Endothelial cell of hepatic sinusoid (primary cell): ENCODE measurements at regions not wholly inside any gene's neighbourhood (a gene's known extent, or its start where the extent isn't known, plus 50 kb on each side); places are given as distances from the start of the nearest gene placed in this dataset.
"Not testable (repeated sequence)": the region's sequence is repeated elsewhere in the genome, so short reads cannot be mapped to it uniquely, and the experiment has no call there.

Source experiments
- in situ Hi-C: cut with HindIII; loops from 2 replicates; pipeline ENCODE4 v1.10.0; 2017; ENCODE audit warnings: low sequenced_read_pairs

DNA sequence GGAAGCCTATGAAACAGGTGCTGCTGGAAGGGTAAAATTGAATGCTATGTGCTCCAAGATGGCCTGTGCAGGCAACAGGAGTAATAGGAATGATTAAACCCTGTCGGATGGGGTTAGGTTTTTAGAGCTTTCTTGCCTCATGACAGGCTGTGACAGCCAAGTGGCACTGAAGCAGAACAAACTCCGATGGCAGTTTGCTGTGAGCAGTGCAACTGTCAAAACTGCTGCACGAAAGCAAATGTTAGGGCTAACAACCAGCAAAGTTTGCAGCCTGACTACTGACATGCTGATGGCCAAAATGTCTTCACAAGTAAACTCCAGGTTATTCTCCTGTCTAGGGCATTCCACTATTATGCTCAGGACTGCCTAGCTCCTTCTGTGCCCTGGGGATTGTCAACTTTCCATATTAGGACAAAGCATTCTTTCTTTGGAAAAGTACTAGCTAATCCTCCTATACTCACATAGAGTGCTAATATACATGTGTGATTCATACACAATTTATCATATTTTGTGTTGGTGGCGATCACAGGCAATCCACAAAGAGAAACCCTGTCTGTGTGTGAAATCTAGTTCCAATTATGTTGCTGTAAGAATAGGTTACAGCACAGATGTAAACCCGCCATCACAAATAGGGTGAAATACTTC lies 486.6 kb upstream of the TENM3 start:
- in situ Hi-C loops, result no loop called here

DNA sequence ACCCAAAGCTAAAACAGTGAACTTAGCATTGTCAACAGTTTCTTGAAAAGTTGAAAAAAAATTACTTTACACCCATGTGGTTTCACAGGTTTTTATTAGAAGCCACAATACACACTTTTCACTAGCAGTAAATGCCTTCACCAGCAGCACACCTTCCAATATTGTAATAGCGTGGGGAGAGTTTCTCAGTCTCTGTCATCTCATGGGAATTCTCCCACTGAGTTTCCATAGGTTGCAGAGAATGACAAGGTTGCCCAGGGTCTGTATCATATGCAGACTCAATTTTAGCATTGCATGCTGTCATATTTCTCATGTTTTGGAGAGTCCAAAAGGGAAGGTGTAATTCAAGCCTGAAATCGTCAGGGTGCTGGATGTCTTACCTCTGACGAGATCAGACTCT lies 486.1 kb upstream of the TENM3 start:
- in situ Hi-C loops, result no loop called here

DNA sequence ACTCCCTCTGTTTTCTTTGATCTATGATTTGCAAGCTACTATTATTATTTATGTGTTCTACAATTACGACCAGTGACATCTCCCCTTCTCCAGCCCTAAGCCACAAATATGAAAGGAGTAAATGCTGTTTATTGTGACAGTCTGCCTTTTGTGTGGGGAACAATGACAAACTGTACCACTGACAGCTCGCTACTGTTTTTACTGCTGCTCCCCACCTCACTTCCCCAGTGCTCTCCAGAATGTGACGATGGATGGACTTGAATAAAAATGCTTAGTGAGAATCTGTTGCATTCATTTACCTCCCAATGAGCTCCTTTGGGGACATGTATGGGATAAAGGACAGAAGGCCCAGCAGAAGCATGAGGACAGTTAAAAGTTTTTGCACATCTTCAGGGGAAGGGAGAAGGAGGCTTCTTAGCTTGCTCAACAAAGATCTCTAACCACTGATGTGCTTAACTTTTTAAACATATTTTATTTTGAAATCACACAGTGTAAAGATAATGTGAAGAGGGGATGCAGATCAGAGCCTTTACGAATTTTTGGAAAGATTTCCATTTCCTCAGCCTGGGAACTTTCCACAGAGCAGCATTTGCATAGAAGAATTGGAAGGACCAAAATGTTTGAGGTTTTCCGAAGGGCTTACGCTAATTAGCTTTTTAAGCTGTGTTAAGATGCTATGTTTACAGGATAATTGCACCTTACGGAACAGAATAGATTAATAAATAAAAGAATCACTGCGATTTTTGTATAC lies 485.1 kb upstream of the TENM3 start:
- in situ Hi-C loops, result no loop called here

DNA sequence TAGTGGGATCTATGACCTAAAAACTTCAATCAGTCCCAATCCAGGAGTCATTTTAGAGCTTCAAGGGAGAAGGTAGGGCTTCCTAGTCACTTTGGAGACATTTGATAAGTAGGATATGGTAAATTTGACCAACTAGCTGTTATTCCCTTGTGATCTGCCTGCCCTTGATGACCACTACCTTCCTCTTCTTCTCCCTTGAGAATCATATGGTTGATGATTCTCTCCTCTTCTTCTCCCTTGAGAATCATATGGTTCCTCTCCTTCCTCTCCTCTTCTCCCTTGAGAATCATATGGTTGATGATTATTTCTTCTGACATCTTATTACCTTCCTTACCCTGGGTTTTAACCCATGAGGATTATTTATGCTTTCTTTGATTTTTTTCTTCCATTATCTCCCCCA lies 482.6 kb upstream of the TENM3 start:
- in situ Hi-C loops, result no loop called here

DNA sequence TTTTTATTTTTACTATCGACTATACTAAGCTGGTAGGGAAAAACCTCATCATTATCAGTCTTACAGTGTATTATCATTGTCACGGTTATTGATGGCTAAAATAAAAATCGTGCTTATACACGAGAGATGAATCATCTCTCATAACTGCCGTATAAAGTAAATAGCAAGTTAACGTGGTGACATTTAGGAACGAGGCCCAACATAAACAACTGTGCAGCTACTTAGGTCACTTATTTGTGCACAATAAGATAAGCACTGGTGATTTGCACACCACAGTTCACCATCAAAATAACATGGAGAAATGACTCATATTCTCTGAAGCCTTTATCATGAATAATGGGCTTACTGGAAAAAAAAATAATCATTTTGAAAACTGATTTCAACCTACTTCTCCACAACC lies 482.0 kb upstream of the TENM3 start:
- in situ Hi-C loops, result no loop called here

DNA sequence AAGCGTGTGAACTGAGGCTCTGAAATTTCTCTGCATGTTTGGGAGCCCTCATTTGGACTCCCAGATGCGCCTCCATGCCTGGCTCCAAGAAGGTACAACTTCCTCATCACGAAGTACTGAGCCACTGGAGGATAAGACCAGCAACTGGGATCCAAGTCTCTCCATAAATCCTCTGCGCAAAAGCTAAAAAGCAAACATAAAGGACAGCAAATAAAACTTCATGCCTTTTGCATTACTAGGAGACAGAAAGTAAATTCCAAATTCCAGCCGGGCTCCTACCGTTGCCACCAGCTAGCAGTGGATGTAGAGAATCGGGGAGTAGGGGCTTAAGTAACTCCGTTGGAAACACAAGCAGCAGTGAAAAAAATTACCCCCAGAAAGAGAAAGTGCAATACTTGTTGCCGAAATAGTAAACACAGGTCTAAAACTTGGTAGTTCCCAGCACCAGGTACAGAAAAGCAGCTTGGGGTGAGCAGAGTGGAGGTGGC lies 477.1 kb upstream of the TENM3 start:
- in situ Hi-C loops, result no loop called here

DNA sequence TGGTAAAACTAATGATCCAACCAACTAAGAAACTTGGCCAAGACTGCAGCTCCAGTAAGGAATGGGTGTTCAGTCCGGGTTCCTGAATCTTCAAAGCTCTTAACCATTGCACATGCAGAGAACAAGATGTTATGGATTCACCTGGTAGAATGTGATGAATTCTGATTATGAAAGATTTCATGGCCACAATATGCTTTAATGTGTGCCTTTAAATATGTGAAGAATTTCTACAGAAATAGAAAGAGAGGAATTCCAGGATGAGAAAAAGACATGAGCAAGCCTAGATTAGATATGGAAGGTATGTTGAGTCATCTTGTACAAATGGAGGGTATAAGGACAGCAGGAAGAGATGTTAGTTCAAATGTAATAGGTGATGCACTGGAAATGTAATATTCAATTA lies 472.2 kb upstream of the TENM3 start:
- in situ Hi-C loops, result loop anchor here (5.0 kb wide), 1 partner anchor 76 kb away; no protein-coding TSS in a partner anchor

DNA sequence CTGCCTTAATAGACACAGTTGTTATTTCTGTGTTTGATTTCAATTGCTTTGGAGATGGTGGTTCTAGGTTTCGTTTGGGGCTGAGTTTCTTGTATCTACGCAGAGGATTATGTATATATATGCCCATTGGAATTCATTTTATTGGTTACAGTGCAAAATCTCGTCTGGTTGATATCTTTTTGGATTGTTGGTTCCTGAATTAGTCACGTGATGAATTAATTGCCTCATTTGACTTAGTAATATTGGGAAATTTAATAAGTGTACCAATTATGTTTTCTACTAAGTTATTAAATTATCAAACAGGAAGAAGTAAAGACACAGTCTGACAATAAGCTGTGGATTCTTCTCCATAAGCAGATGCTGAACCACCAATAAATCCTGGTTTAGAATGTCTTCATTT lies 467.9 kb upstream of the TENM3 start:
- in situ Hi-C loops, result no loop called here

DNA sequence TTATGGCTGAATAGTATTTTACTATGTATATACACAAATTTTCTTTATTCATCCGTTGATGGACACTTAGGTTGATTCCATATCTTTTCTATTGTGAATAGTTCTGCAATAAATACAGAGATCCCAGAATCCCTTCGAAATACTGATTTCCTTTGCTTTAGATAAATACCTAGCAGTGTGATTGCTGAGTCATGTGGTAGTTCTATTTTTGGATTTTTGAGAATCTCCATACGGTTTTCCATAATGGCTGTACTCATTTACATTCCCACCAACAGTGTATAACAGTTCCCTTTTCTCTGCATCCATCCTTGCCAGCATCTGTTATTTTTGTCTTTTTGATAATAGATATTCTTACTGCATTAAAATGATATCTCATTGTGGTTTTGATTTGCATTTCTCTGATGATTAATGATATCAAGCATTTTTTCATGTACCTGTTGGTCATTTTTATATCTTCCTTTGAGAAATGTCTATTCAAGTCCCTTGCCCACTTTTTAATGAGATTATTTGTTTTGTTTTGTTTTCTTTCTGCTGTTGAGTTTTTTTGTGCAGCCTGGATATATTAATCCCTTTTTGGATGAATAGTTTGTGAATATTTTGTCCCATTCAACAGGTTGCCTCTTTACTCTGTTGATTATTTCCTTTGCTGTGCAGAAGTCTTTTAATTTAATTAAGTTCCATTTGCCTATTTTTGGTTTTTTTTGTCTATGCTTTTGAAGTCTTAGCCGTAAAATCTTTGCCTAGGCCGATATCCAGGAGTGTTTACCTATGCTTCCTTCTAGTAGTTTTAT lies 466.7 kb upstream of the TENM3 start:
- in situ Hi-C loops, result no loop called here

DNA sequence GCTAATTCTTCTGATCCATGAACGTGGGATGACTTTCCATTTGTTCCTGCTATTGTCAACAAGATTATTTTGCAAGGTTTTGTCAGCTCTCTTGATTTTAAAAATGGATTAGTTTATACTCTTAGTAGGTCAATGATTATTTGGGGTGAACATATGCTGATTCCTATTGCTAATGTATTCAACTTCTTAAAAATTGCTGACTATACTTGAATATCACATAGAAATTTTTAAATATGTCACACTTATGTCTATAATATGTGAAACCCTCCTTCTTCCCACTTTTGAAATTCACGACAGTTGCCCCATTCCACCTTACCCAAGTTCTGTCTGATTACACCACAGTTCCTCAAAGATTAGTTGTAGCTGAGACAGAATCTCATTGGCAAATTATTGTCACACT lies 465.7 kb upstream of the TENM3 start:
- in situ Hi-C loops, result no loop called here

DNA sequence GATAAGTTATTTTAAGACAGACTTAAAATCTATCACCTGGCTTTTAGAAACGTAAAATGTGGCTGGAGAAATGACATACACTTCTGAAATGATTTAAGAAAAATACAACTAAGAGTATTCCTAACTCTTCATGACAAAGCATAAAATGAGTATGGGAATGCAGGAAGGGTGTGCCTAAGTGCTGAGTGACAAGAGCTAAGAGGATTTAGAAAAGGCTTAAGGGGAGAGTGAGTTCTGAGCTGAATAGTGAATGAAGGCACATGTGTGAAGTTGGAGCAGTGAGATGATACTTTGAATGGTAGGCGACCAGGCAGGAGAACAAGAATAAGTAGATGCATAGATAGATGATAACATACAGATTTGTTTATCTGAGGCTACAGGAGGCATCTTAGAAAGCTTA lies 458.3 kb upstream of the TENM3 start:
- in situ Hi-C loops, result no loop called here

DNA sequence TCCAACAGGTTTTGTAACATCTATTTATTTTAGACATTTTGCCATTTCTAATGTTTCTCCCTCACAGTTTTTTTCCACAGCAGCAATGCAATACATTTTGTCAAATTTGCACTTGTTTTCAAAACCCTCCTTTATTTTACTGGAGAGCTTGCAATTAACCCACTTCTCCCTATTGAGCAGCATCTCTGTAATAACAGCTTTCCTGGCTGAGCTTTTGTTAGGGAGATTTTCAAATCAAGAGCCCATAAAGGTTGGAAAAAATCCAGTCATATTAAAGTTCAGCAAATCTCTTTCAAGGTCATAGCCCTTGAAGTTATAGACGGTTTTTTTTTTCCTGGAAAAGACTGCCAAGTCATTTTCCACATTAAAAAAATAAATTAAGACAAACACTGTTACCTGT lies 450.6 kb upstream of the TENM3 start:
- in situ Hi-C loops, result no loop called here

DNA sequence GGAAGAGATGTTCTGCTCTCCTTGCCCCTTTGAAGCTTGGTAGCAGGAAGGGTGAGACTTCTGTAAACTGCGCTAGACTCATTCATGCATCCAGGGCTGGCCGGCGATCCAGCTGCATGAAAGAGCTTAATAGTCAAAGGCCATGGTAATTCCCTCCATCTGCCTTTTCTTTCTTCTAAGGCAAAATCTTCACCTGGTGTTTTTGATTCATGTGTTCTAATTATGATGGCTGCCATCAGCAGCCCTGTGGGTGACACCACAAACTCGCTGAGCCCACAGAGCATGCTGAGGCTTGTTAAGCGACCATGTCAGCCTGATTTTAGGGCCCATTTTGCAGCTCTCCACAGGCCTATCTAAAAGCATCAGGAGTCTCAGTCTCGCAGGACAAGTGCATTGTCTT lies 450.1 kb upstream of the TENM3 start:
- in situ Hi-C loops, result no loop called here

DNA sequence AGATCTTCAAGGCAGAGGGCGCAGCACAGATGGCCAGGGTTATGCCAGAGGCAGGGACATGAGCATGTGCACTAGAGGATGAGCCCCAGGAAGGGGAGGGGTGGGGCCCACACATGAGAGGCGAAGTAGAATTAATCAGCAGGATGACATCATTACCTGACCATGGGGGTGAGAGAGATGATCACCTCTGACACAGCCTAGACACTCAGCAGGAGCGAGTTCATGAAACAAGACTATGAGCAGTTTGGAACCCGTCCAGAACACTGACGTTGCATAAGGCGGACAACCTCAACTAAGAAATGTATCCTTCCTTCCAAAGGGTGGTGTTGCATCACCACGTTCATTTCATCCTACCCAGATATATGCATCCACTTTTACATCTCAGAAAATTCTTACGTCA lies 446.7 kb upstream of the TENM3 start:
- in situ Hi-C loops, result no loop called here

DNA sequence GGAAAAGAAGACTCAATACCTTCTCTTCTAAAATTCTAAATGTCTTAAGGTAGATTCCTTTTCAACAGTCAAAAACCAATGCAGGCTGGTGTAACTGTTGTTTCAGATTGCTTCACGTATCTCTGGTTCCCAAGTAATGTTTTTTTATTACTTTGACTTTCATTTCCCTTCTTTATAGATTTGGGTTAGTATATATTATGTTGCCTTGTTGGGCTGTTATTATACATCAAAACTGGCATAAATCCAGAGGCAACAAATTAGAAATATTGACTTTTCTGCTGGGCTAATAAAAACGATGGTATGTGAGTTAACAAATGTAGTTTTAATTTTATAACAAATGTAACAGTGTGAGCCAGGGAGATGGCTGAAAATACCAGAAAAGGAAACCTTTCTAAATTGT lies 444.7 kb upstream of the TENM3 start:
- in situ Hi-C loops, result no loop called here

DNA sequence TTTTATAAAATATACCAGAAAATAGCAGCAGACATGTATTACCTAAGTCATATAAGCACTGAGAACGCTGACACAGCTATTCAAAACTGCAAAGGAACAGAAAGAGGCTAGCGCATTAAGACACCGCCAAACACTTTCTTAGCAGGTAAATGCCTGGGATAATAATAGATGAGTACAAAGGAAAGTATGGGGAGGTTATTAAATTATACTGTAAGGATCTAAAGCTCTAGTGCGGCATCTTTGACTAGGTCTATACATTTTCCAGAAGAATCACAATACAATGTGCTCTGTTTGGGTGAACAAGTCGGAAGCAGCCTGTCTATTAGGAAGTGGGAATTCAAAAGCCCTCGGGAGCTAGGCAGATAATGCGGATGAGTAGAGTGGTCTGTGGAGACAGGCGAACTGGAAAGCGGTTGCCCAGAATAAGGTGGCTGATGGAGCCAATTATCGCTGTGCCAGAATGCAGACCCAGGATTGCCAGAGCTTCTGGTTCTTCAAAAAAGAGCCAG lies 443.6 kb upstream of the TENM3 start:
- in situ Hi-C loops, result no loop called here

DNA sequence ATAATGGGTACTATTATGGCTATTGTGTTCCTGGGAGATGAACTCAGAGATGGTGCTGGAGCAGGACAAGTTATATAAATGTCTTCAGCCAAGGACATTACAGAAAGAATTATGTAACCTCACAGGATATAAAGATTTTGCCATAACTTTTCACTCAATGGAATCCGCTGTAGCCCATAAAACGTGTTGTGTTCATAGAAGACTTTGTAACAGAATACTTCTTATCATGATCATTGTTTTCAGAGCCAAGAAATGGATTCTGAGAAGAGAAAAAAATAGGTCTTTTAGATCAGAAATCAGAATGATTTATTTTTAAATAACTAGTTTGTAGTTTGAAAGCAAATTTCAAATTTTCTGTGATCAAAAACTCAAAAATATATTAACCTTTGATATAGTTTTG lies 441.0 kb upstream of the TENM3 start:
- in situ Hi-C loops, result no loop called here

DNA sequence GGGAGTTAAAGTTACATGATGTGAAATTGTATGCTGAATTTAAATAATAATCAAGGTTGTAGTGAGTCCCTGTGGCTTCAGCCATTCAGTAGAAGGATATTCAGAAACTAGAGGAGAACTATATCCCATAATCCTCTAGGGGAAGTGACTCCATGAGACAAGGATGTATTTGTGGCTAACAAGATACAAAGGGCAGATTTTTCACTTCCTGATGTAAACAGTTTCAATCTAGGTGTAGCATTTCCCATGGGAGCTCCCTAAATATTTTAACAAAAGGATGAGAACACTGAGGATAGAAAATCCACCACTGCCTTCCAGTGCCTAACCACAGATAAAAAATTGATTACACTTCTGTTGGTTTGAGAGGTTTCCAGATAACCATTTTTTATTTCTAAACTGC lies 435.4 kb upstream of the TENM3 start:
- in situ Hi-C loops, result no loop called here

DNA sequence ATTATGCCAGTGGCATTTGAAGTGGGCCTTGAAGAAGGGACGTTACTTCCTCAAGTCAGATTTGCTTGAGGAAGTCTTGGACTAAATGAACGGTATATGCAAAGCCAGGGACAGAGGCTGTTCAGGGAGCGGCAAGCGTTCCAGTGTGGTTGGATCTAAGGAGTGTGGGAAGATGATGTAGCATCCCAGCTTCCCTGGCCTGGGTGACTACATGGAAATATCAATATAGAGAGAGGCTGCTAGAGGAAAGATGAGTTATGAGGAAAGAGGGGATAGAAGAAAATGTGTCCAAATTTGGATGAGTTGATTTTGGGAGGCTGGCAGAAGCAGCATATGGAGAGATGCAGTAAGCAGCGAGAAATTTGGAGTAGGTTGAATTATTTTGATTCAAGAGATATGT lies 432.5 kb upstream of the TENM3 start:
- in situ Hi-C loops, result no loop called here

DNA sequence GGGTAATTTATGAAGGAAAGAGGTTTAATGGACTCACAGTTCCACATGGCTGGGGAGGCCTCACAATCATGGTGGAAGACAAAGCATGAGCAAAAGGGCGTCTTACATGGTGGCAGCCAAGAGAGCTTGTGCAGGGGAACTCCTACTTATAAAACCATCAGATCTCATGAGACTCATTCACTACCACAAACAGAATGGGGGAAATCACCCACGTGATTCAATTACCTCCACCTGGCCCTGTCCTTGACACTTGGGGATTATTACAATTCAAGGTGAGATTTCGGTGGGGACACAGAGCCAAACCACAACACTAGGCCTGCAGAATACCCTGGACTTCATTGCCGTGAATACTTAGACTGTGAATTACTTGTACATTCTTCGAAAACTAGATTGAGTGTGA lies 431.7 kb upstream of the TENM3 start:
- in situ Hi-C loops, result not testable (repeated sequence)

DNA sequence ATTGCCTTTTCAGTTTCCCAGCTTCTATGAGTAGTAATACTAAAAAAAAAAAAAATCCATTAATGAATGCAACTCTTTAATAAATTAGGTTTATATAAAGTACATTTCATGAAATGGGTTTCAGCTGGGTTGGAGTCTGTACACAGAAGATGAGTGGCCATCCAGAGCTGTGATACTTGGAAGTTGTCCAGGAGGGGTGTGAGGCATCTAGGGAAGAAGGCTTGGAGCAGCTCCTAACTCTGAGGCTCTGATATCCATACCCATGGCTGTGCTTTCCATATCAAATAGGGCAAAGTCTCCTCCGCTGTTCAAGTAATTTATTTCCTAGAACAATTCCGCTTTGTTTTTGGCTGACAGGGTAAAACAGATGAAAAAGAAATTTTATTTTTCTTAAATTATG lies 423.3 kb upstream of the TENM3 start:
- in situ Hi-C loops, result no loop called here

DNA sequence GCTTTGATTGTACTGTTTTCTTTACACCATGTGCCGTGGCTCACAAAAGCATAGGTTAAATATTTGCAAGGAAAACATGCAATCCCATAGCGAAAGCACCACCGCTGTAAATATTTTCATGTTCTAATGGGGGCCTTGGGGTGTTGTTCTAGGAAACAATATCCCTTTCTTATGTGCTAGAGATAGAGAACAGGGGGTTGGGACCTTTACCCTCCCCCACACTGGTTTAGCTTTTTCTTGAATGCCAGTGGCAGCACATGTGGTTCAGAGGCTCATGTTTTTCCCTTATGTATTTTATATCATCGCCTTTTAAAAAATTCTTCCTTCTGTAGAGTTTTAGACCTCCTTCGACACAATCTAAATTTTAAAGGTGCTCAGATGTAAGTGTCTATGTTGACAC lies 422.6 kb upstream of the TENM3 start:
- in situ Hi-C loops, result no loop called here
